A673 (cell line): ENCODE measurements at regions not wholly inside any gene's neighbourhood (a gene's known extent, or its start where the extent isn't known, plus 50 kb on each side); places are given as distances from the start of the nearest gene placed in this dataset.

ENCODE experiments used
- BruUV-seq: library from RNA; stranded (reverse); fragments of 400-500 nt; replicated peaks from 2 replicates; lab custom pipeline; 2021; lab: Mats Ljungman, UMichigan
- CTCF ChIA-PET: fragments of 300-600 bp; sonication (Branson Sonifier 250); formaldehyde crosslinking; loops from one replicate; lab custom pipeline; 2022; ENCODE audit warnings: antibody characterized with exemption; lab: Charles Lee
- POLR2A ChIA-PET: fragments of 300-600 bp; sonication (Branson Sonifier 250); formaldehyde crosslinking; loops from one replicate; lab custom pipeline; 2022; ENCODE audit warnings: antibody characterized with exemption; ENCODE audit not compliant: low non-redundant PET; lab: Charles Lee
- DNase-seq: peaks from one replicate; pipeline ENCODE4 v3.0.0-alpha.2; 2015; ENCODE audit warnings: low spot score
- H3K27ac ChIP-seq: fragments of 200-600 bp; sonication (generic); 2 replicates; pipeline ENCODE4 v1.5.1; 2016; ENCODE audit warnings: mixed run types, low read depth, mild to moderate bottlenecking, mixed read lengths, antibody characterized with exemption, low read length; ENCODE audit not compliant: poor library complexity, severe bottlenecking
- H3K27me3 ChIP-seq: fragments of 200-600 bp; sonication (generic); replicated peaks from 2 replicates; pipeline ENCODE4 v1.6.1; 2017; ENCODE audit warnings: mixed run types, low read depth, mild to moderate bottlenecking, mixed read lengths, antibody characterized with exemption, low read length; ENCODE audit not compliant: insufficient read depth, poor library complexity
- H3K36me3 ChIP-seq: fragments of 200-600 bp; sonication (generic); 2 replicates; pipeline ENCODE4 v1.6.1; 2016; ENCODE audit warnings: mixed run types, mild to moderate bottlenecking, mixed read lengths, antibody characterized with exemption, low read length; ENCODE audit not compliant: insufficient read depth, poor library complexity, severe bottlenecking
- H3K4me1 ChIP-seq: fragments of 200-600 bp; sonication (generic); 2 replicates; pipeline ENCODE4 v1.6.1; 2017; ENCODE audit warnings: mixed run types, mild to moderate bottlenecking, mixed read lengths, antibody characterized with exemption, low read length; ENCODE audit not compliant: insufficient read depth, poor library complexity, severe bottlenecking
- H3K4me3 ChIP-seq: fragments of 200-600 bp; sonication (generic); 2 replicates; pipeline ENCODE4 v1.5.1; 2016; ENCODE audit warnings: low read depth, mixed run types, mild to moderate bottlenecking, mixed read lengths, low read length; ENCODE audit not compliant: poor library complexity, severe bottlenecking
- H3K9me3 ChIP-seq: fragments of 200-600 bp; sonication (generic); 2 replicates; pipeline ENCODE4 v1.6.1; 2016; ENCODE audit warnings: mixed run types, low read depth, mild to moderate bottlenecking, mixed read lengths, antibody characterized with exemption, low read length; ENCODE audit not compliant: poor library complexity, severe bottlenecking
- EZH2 ChIP-seq: fragments of 200-600 bp; sonication (generic); IDR thresholded peaks from 2 replicates; pipeline ENCODE4 v1.6.1; 2017; ENCODE audit warnings: borderline replicate concordance, low read depth, mild to moderate bottlenecking, mixed read lengths, antibody characterized with exemption, low read length; ENCODE audit not compliant: poor library complexity, severe bottlenecking
- intact Hi-C: fragments of 100-400 bp; cut with micrococcal nuclease; formaldehyde crosslinking; loops from one replicate; pipeline ENCODE4 v1.10.0; 2022; ENCODE audit not compliant: unreplicated experiment
- TF ChIP-seq, protein P1 (sequence below): fragments of 300-800, 200-600 bp; sonication (generic); conservative IDR thresholded peaks from 2 replicates; pipeline ENCODE4 v1.5.1; 2017; ENCODE audit warnings: low read depth, mild to moderate bottlenecking, antibody characterized with exemption, low read length, moderate library complexity, mixed read lengths

GRCh38 chr11:116229236-116229970 is 543.4 kb downstream of the BUD13 start:
- H3K27me3 ChIP-seq = no peaks in the 10 kb centered on the region
- no peaks in the 10 kb centered on the region for H3K4me1 ChIP-seq
- no peak overlapping the region for H3K4me3 ChIP-seq
- POLR2A ChIA-PET = no interaction called here
- DNase-seq = no peak
- H3K27ac ChIP-seq = no peak overlapping the region
- intact Hi-C loops = no loop called here
- TF ChIP-seq EZH2 = no peak
- TF ChIP-seq, protein P1, sequence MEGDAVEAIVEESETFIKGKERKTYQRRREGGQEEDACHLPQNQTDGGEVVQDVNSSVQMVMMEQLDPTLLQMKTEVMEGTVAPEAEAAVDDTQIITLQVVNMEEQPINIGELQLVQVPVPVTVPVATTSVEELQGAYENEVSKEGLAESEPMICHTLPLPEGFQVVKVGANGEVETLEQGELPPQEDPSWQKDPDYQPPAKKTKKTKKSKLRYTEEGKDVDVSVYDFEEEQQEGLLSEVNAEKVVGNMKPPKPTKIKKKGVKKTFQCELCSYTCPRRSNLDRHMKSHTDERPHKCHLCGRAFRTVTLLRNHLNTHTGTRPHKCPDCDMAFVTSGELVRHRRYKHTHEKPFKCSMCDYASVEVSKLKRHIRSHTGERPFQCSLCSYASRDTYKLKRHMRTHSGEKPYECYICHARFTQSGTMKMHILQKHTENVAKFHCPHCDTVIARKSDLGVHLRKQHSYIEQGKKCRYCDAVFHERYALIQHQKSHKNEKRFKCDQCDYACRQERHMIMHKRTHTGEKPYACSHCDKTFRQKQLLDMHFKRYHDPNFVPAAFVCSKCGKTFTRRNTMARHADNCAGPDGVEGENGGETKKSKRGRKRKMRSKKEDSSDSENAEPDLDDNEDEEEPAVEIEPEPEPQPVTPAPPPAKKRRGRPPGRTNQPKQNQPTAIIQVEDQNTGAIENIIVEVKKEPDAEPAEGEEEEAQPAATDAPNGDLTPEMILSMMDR = no peak
- CTCF ChIA-PET = no interaction called here
- no TSS peak for BruUV-seq
- H3K36me3 ChIP-seq = no peaks in the 10 kb centered on the region
- no peaks in the 10 kb centered on the region for H3K9me3 ChIP-seq

- ChIA-PET CTCF (no interaction called here), POLR2A (no interaction called here)
- Histone ChIP-seq H3K27ac (no peak overlapping the region), H3K36me3 (no peaks in the 10 kb centered on the region), H3K27me3 (no peaks in the 10 kb centered on the region), H3K4me3 (no peak overlapping the region), H3K4me1 (no peaks in the 10 kb centered on the region), H3K9me3 (no peaks in the 10 kb centered on the region)
- intact Hi-C loops = no loop called here
- no peak for TF ChIP-seq EZH2
- TF ChIP-seq, protein P1 = no peak
- no TSS peak for BruUV-seq
- DNase-seq = no peak
Measured at GRCh38 chr11:116226731-116227130, 546.1 kb downstream of the BUD13 start.

GRCh38 chr11:116225784-116226585 is 546.8 kb downstream of the BUD13 start:
- Histone ChIP-seq H3K27ac (no peak overlapping the region), H3K36me3 (no peaks in the 10 kb centered on the region), H3K4me1 (no peaks in the 10 kb centered on the region), H3K4me3 (no peak overlapping the region), H3K9me3 (no peaks in the 10 kb centered on the region), H3K27me3 (no peaks in the 10 kb centered on the region)
- ChIA-PET POLR2A (no interaction called here), CTCF (interaction anchor here (0.7 kb wide), 1 partner anchor 427 kb away, joined by 3 read pairs; no protein-coding TSS in a partner anchor)
- TF ChIP-seq, protein P1 = no peak
- no peak for TF ChIP-seq EZH2
- BruUV-seq = no TSS peak
- intact Hi-C loops = no loop called here
- no peak for DNase-seq
